Mesenchymal stem cell (in vitro differentiated cells and primary cell): ENCODE measurements at regions not wholly inside any gene's neighbourhood (a gene's known extent, or its start where the extent isn't known, plus 50 kb on each side); places are given as distances from the start of the nearest gene placed in this dataset.

Experiments used
- DNase-seq: peaks from one replicate; pipeline ENCODE4 v3.0.0-alpha.2; 2013
- H2AFZ ChIP-seq: one replicate; pipeline ENCODE4 v1.6.1; 2013; ENCODE audit warnings: low read depth, mild to moderate bottlenecking, control low read depth, inconsistent platforms, low read length, moderate library complexity
- H2AK5ac ChIP-seq: 2 replicates; pipeline ENCODE4 v1.6.1; 2013; ENCODE audit warnings: low read length, moderate library complexity, mild to moderate bottlenecking, inconsistent platforms; ENCODE audit not compliant: severe bottlenecking
- H2BK120ac ChIP-seq: one replicate; pipeline ENCODE4 v1.6.1; 2013; ENCODE audit warnings: low read depth, mild to moderate bottlenecking, inconsistent platforms, low read length, moderate library complexity
- H2BK12ac ChIP-seq, 2 experiments: one replicate each; pipeline ENCODE4 v1.6.1; 2013; ENCODE audit warnings: inconsistent platforms in 2 of 2, low read length in 2 of 2, mild to moderate bottlenecking in 2 of 2, moderate library complexity in 2 of 2, control low read depth in 1 of 2
- H2BK15ac ChIP-seq: one replicate; pipeline ENCODE4 v1.6.1; 2013; ENCODE audit warnings: mild to moderate bottlenecking, low read depth, inconsistent platforms; ENCODE audit not compliant: poor library complexity, severe bottlenecking
- H2BK5ac ChIP-seq: 2 replicates; pipeline ENCODE4 v1.6.1; 2013; ENCODE audit warnings: low read depth, mild to moderate bottlenecking, low read length, control low read depth, inconsistent platforms; ENCODE audit not compliant: poor library complexity, severe bottlenecking
- H3K14ac ChIP-seq, 2 experiments: one replicate each; pipeline ENCODE4 v1.6.1; 2013; ENCODE audit warnings: inconsistent platforms in 2 of 2, low read length in 2 of 2, control low read depth in 1 of 2, mild to moderate bottlenecking in 1 of 2, moderate library complexity in 1 of 2
- H3K18ac ChIP-seq, 2 experiments: one replicate each; pipeline ENCODE4 v1.6.1; 2013; ENCODE audit warnings: inconsistent platforms in 2 of 2, low read length in 2 of 2, control low read depth in 1 of 2, low read depth in 1 of 2, mild to moderate bottlenecking in 1 of 2
- H3K23ac ChIP-seq, 2 experiments: one replicate each; pipeline ENCODE4 v1.6.1; 2013; ENCODE audit warnings: inconsistent platforms in 2 of 2, low read length in 2 of 2, mild to moderate bottlenecking in 2 of 2, moderate library complexity in 2 of 2, control low read depth in 1 of 2
- H3K27ac ChIP-seq: 2 replicates; pipeline ENCODE4 v1.5.1; 2013; ENCODE audit warnings: mild to moderate bottlenecking, moderate library complexity, low read length, control low read depth, inconsistent platforms; ENCODE audit not compliant: poor library complexity, severe bottlenecking
- H3K27me3 ChIP-seq, 2 experiments: 2 replicates each; pipeline versions ENCODE4 v1.6.1 to v1.7.0; 2013; ENCODE audit warnings: low read length in 2 of 2, mild to moderate bottlenecking in 2 of 2, moderate library complexity in 2 of 2, control low read depth in 1 of 2, inconsistent platforms in 1 of 2; ENCODE audit not compliant: control insufficient read depth in 1 of 2, insufficient read depth in 1 of 2
- H3K36me3 ChIP-seq, 2 experiments: 2 replicates each; pipeline versions ENCODE4 v1.6.1 to v1.7.0; 2013; ENCODE audit warnings: low read length in 2 of 2, control low read depth in 1 of 2, inconsistent platforms in 1 of 2, low read depth in 1 of 2, mild to moderate bottlenecking in 1 of 2; ENCODE audit not compliant: insufficient read depth in 2 of 2, control insufficient read depth in 1 of 2
- H3K4ac ChIP-seq, 2 experiments: one replicate each; pipeline ENCODE4 v1.6.1; 2013; ENCODE audit warnings: inconsistent platforms in 2 of 2, low read length in 2 of 2, mild to moderate bottlenecking in 2 of 2, moderate library complexity in 2 of 2, control low read depth in 1 of 2, low read depth in 1 of 2
- H3K4me1 ChIP-seq: 2 replicates; pipeline ENCODE4 v1.6.1; 2013; ENCODE audit warnings: low read depth, low read length, control low read depth; ENCODE audit not compliant: control insufficient read depth, insufficient read depth
- H3K4me2 ChIP-seq: 2 replicates; pipeline ENCODE4 v1.6.1; 2013; ENCODE audit warnings: low read length, mild to moderate bottlenecking, inconsistent platforms; ENCODE audit not compliant: poor library complexity, severe bottlenecking
- H3K4me3 ChIP-seq, 2 experiments: 2 replicates each; pipeline versions ENCODE4 v1.5.1 to v1.7.0; 2013; ENCODE audit warnings: low read length in 2 of 2, mild to moderate bottlenecking in 2 of 2, control low read depth in 1 of 2, low read depth in 1 of 2; ENCODE audit not compliant: insufficient read depth in 1 of 2
- H3K79me1 ChIP-seq: replicated peaks from 2 replicates; pipeline ENCODE4 v1.6.1; 2013; ENCODE audit warnings: mild to moderate bottlenecking, control low read depth, low read length, inconsistent platforms; ENCODE audit not compliant: poor library complexity, severe bottlenecking
- H3K9ac ChIP-seq: 2 replicates; pipeline ENCODE4 v1.7.0; 2013; ENCODE audit warnings: mild to moderate bottlenecking, low read length, moderate library complexity
- H3K9me3 ChIP-seq: 2 replicates; pipeline ENCODE4 v1.7.0; 2013; ENCODE audit warnings: mild to moderate bottlenecking, low read length; ENCODE audit not compliant: control insufficient read depth
- H4K8ac ChIP-seq: one replicate; pipeline ENCODE4 v1.6.1; 2013; ENCODE audit warnings: inconsistent platforms, mild to moderate bottlenecking, low read length, moderate library complexity
- H4K91ac ChIP-seq: one replicate; pipeline ENCODE4 v1.6.1; 2013; ENCODE audit warnings: mild to moderate bottlenecking, low read length, inconsistent platforms
- WGBS: methylation state at CpG from one replicate; pipeline ENCODE4 v1.1.7; 2013; ENCODE audit warnings: mixed read lengths; 5-methylcytosine and 5-hydroxymethylcytosine counted together

DNA sequence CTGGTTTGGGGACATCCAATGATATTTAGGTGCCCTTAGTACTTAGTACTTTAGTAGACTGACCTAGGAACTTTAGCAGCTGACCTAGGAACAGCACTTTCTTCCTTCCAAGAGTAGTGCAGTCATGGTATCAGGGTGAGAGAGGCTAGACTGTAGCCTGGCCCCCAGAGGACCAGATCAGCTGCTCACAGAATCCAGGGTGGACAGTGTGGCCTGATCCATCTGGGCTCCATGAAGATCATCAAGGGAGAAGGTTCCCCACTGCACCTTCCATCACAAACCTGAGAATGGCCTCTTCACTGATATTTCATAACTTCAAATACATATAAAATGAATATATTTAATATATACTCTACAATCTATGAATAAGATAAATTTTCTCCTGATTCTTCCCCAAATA, 59.0 kb upstream of the TLR3 start:
- H3K4me3 ChIP-seq = no peak overlapping the region

DNA sequence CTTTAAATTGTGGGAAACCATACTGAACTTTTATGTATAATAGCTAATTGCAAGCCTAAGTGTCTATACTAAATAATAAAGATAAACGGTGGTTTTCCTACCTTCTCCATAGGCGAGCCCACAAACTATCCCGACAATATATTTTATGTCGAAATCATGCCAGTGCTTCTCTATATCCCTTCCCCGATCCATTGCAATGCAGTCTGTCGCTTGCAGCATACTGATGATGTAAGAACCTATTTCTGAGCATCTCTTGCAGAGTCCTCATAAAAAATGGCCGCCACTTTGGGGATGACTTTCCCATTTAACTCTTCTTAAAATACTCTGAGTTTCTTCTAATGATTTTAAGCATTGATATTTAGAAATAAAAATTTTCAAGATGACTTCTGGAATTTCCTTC, 58.1 kb upstream of the TLR3 start:
- no peak overlapping the region for H4K8ac ChIP-seq
- no peak overlapping the region for H3K14ac ChIP-seq
- no peak overlapping the region for H3K23ac ChIP-seq
- H3K4me2 ChIP-seq = no peak overlapping the region
- no peak overlapping the region for H2BK120ac ChIP-seq
- peaks cover 1% of the 10 kb centered on the region for H3K4me1 ChIP-seq
- no peak overlapping the region for H2BK15ac ChIP-seq
- no peak overlapping the region for H2BK12ac ChIP-seq
- no peak overlapping the region for H3K4ac ChIP-seq
- no peak overlapping the region for H2AFZ ChIP-seq
- H3K9ac ChIP-seq = no peak overlapping the region
- DNase-seq = no peak
- no peaks in the 10 kb centered on the region for H3K36me3 ChIP-seq
- no peak overlapping the region for H3K27ac ChIP-seq
- H3K27me3 ChIP-seq = no peaks in the 10 kb centered on the region
- H2BK5ac ChIP-seq = no peak overlapping the region
- no peaks in the 10 kb centered on the region for H3K79me1 ChIP-seq
- H3K18ac ChIP-seq = no peak overlapping the region
- 93% methylated on average over 6 of the region's 7 CpGs for WGBS
- H2AK5ac ChIP-seq = no peak overlapping the region
- H3K4me3 ChIP-seq = no peak overlapping the region
- no peaks in the 10 kb centered on the region for H3K9me3 ChIP-seq
- H4K91ac ChIP-seq = no peak overlapping the region

More for the DNA sequence above, 59.0 kb upstream of the TLR3 start:
- no peaks in the 10 kb centered on the region for H3K9me3 ChIP-seq
- no peak overlapping the region for H3K18ac ChIP-seq
- no peak overlapping the region for H3K4me2 ChIP-seq
- no peaks in the 10 kb centered on the region for H3K79me1 ChIP-seq
- no peak overlapping the region for H2BK15ac ChIP-seq
- H2AFZ ChIP-seq = no peak overlapping the region
- H4K91ac ChIP-seq = no peak overlapping the region
- peaks cover 1% of the 10 kb centered on the region for H3K4me1 ChIP-seq
- no peak overlapping the region for H3K23ac ChIP-seq
- no peaks in the 10 kb centered on the region for H3K36me3 ChIP-seq
- no peak overlapping the region for H2BK5ac ChIP-seq
- H3K27me3 ChIP-seq = no peaks in the 10 kb centered on the region
- no peak overlapping the region for H2BK12ac ChIP-seq
- no peak overlapping the region for H2AK5ac ChIP-seq
- H4K8ac ChIP-seq = no peak overlapping the region
- H3K27ac ChIP-seq = no peak overlapping the region
- H2BK120ac ChIP-seq = no peak overlapping the region
- H3K4ac ChIP-seq = no peak overlapping the region
- H3K9ac ChIP-seq = no peak overlapping the region
- H3K14ac ChIP-seq = no peak overlapping the region
- no peak for DNase-seq

DNA sequence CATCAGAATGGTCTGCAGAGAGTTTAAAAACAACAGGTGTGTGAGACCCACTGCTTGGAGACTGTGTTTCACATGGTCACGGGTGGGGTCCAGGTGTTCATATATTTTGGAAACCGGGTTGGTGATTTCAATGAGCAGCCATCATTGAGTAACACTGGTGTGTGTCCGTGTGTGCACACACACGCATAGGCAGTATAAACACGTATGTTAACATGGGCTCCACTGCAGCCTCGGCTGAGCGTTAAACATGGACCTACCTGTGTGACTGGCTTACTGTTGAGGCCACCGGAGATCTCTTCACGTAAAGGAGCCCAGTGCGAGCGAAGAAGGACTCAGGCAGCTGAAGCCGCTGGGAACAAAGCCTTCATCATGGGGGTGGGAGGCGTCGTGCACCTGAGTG, 56.9 kb upstream of the TLR3 start:
- no peak overlapping the region for H2BK5ac ChIP-seq
- WGBS = 97% methylated on average over 14 of the region's 14 CpGs
- no peak overlapping the region for H3K9ac ChIP-seq

DNA sequence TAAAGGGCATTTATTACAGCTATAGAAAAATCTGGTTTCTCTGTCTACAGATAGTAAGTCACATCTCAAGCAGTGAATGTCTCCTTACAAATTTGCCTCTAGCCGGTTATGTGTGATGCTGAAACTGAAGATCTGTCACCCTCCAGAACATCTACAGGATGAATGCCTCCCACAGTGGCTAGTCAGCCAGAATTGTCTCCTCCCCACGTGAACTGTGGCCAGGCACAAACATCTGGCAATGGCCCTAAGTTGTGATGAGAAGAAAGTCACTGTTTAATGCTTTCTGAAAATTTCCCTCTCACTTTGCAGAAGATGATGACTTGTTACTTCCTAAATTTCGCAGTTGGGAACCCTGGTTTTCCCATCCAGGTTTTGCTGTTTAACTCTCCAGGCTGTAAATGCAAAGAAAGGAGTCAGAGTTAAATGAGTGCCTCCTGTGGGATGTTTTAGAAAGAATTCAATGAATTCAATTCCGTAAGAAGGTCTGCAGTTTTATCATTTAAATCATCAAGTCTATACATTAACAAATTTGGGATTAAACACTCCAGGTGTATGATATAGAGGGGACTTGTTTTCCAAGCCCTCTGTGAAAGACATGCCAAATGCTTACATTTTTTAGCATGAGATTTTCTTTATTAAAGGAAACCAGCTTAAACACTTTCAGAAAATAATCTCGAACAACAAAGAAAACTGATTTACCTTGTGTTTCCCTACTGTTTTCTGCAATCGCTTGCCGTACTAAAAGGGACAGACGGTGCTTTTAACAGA, 55.4 kb upstream of the TLR3 start:
- Histone ChIP-seq H2BK5ac (no peak overlapping the region), H4K91ac (no peak overlapping the region), H4K8ac (no peak overlapping the region), H3K27me3 (no peaks in the 10 kb centered on the region), H3K23ac (no peak overlapping the region), H2BK15ac (no peak overlapping the region), H3K4ac (no peak overlapping the region), H3K18ac (no peak overlapping the region), H2AFZ (no peak overlapping the region), H2AK5ac (no peak overlapping the region), H2BK12ac (no peak overlapping the region), H3K4me2 (no peak overlapping the region), H3K36me3 (no peaks in the 10 kb centered on the region), H3K4me3 (no peak overlapping the region), H3K14ac (no peak overlapping the region), H3K27ac (no peak overlapping the region), H3K9ac (no peak overlapping the region), H3K4me1 (peaks cover 1% of the 10 kb centered on the region), H3K9me3 (peaks cover under 1% of the 10 kb centered on the region), H3K79me1 (no peaks in the 10 kb centered on the region), H2BK120ac (no peak overlapping the region)
- DNase-seq = no peak
- 83% methylated on average over 7 of the region's 8 CpGs for WGBS

More for the DNA sequence above, 56.9 kb upstream of the TLR3 start:
- Histone ChIP-seq H2BK15ac (no peak overlapping the region), H2AK5ac (no peak overlapping the region), H3K79me1 (no peaks in the 10 kb centered on the region), H3K4ac (no peak overlapping the region), H3K4me2 (no peak overlapping the region), H2BK12ac (no peak overlapping the region), H3K27me3 (no peaks in the 10 kb centered on the region), H3K4me3 (no peak overlapping the region), H2AFZ (no peak overlapping the region), H3K27ac (no peak overlapping the region), H2BK120ac (no peak overlapping the region), H4K91ac (no peak overlapping the region), H3K9me3 (no peaks in the 10 kb centered on the region), H3K18ac (no peak overlapping the region), H3K14ac (no peak overlapping the region), H3K36me3 (no peaks in the 10 kb centered on the region), H4K8ac (no peak overlapping the region), H3K23ac (no peak overlapping the region), H3K4me1 (peaks cover 1% of the 10 kb centered on the region)
- no peak for DNase-seq
